NCI-H69 (cell line): ENCODE measurements at regions not wholly inside any gene's neighbourhood (a gene's known extent, or its start where the extent isn't known, plus 50 kb on each side); places are given as distances from the start of the nearest gene placed in this dataset.
"Not testable (repeated sequence)": the region's sequence is repeated elsewhere in the genome, so short reads cannot be mapped to it uniquely, and the experiment has no call there.

ENCODE experiments used
- DNase-seq: peaks from one replicate; lab custom pipeline; 2025; lab: John Stamatoyannopoulos, UW

DNA sequence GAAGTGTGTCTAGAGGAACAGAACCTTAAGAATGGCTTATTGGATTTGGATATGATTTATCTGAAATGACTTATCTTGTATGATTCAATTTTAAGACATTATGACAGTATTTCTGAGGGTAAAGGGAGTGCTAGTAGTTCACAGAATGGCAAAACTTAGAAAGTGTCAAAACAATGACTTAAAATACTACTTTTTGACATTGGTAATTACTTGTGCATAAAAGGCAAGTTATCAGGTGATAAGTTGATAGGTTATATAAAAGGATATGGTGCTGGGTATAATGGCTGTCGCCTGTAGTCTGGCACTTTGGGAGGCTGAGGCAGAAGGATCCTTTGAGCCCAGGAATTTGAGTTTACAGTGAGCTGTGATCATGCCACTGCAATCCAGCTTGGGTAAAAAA, 494.4 kb downstream of the CDH9 start:
- DNase-seq: no peak

DNA sequence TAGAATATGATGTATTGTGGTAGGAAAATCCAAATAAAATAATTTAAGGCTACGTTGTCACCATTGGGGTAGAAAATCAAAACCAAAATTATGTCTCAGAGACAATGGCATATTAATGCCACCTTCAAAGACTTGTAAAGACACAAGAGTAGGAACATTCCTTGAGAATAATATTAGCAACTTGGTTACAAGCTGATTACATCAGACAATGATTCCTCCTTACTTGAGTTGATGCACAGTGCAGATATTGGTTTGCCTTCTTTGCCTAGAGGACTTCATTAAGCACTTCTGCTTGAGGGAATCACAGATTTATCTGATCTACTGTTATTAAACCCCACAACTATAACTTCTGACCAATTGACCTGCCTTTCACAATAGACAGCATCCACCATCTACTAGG, 500.2 kb downstream of the CDH9 start:
- DNase-seq: no peak

DNA sequence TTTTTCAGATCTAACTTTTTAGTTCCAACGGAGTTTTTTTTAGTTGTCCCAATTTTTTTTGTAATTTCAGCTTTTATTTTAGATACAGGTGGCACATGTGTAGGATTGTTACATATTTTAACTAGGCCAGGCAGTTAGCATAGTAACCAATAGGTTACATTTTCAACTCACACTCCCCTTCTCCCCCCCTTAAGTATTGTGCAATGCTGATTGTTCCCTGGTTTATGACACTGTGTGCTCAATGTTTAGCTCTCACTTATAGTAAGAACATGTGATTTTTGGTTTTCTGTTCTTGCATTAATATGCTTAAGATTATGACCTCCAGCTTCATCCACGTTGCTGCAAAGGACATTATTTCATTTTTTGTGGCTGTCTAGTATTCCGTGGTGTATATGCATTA, 503.2 kb downstream of the CDH9 start:
- no peak for DNase-seq

DNA sequence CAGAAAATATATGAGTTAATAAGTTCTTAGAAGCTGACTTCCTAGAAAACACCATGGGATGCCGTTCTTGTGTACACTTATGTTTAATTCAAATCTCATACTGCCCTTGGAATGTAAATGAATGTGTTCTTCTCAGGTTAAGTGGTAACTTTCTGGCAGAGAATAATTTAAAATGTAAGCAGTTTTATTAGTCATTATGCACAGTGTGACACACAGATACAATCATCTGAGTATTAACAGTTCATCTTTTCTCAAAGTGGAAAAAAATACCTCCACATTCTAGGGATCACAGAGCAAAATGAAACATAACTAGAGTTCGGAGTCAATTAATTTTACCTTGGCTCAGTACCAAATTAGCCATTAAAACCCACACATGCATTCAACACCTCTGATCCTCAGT, 508.1 kb downstream of the CDH9 start:
- no peak for DNase-seq

DNA sequence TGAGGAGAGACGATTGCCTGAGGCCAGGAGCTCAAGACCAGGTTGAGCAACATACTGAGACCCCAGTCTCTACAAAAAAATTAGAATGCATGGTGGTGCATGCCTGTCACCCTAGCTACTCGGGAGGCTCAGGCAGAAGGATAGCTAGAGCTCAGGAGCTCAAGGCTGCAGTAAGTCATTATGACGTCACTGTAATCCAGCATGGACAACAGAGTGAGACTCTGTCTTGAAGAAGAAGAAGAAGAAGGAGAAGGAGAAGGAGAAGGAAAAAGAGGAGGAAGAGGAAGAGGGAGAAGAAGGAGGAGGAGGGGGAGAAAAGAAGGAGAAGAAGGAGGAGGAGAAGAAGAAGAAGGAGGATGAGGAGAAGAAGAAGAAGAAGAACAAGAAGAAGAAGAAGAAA, 519.1 kb downstream of the CDH9 start:
- DNase-seq: no peak

DNA sequence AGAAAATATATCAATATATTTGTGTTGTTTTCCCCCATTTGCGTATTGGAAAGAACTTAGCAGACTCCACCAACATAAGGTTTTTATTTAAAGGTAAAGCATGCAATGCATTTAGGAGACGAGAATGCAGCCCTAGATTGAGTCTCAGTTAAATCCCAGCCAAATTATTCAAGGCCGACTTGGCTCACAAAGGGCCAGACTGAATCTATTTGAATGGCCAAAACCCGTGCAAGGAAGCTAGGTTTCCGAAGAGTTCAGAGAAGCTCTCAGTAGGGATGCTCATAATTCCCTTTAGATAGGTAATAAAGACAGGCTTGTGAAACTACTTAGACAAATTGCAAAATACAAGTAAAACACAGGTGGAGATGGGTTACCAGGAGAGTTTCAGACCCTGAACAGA, 520.3 kb downstream of the CDH9 start:
- DNase-seq: no peak

DNA sequence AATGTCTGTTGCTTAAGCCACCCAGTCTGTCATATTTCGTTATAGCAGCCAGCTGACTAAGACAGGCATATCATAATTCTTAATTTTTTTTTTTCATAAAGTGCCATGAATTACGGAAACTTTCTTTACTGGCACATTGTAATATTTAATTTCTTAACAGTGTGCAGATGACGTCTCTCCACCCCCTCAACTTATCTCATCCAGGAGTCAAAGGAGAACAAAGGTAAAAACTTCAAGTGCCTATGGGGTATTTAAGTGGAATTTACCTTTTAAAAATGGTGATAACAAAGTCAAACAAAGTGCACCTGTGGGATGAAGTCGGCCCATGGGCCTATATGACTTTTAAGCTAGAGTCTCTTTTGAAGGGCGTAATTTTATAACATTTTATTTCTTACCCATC, 539.4 kb downstream of the CDH9 start:
- DNase-seq: no peak

DNA sequence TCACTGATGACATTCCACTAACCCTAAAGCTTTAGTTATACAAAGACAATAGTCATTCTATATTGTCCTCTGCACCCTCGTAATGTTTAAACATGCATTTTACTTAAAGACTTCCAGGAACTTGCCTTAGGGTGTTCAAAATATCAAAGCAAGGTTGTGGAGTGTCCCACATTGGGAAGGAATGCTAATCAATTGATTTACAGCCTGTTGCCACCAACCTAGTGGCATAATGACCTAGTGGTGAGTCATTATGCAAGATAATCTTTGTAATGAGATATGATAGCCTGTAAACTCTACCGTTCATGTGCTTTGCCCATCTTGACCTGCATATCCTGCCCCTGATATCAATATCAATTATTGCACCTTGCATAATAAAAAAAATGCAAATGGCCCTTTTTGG, 542.9 kb downstream of the CDH9 start:
- no peak for DNase-seq

DNA sequence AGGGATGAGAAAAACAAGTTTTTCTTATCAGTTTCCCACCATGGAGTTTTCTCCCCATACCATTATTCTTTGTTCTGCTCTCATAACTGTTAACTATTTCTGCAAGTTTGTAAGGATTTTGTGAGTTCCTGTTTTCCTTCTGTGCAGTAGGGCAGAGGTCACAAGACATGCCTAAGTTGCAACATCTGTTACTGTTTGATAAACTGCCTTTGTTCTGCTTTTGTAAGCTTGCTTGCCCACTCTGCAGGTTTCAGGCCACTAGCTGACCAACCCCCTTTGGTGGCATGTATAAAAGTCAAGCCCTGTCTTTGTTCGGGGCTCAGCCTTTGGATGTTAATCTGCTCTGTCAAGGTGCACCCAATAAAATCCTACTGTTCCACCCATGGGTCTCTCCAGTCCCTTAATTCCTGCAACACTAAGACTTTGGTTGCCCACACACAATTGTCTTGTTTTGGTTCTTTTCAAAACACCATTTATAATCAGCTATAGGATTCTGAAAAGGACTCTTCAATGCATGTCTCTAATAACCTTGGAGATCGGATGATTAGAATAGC, 545.4 kb downstream of the CDH9 start:
- no peak for DNase-seq

DNA sequence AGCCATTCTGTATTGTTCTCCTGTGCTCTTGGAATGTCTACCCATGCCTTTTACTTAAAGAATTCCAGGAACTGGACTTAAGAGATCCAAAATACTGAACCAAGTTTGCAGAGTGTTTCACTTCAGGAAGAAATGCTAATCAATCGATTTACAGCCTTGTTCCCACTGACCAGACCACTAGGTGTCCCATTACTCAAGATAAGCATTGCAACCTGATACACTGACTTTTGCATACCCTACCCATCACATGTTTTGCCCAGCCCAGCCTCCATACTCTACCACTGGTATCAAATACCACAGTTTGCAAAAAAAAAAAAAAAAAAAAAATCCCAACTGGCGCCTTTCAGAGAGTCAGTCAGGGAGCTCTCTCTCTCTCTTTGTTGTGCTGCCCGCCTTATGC, 550.8 kb downstream of the CDH9 start:
- DNase-seq: peak; percentile 13

DNA sequence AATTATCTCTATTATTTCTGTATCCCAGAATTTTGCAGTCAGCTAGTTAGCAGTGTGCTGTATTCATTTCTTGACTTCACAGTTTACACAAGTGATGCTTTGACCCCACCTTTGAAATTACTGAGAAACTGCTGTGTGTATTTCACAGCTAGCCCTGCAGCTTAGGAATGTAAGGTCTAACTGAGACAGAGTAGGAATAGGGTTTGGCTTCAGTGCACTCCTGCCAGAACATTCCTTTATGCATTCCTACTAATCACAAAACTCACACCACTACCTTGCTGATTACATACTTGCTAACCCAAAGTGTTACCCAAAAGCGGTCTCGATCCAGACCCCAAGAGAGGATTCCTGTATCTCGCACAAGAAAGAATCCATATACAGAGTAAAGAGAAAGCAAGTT, 551.8 kb downstream of the CDH9 start:
- no peak for DNase-seq

DNA sequence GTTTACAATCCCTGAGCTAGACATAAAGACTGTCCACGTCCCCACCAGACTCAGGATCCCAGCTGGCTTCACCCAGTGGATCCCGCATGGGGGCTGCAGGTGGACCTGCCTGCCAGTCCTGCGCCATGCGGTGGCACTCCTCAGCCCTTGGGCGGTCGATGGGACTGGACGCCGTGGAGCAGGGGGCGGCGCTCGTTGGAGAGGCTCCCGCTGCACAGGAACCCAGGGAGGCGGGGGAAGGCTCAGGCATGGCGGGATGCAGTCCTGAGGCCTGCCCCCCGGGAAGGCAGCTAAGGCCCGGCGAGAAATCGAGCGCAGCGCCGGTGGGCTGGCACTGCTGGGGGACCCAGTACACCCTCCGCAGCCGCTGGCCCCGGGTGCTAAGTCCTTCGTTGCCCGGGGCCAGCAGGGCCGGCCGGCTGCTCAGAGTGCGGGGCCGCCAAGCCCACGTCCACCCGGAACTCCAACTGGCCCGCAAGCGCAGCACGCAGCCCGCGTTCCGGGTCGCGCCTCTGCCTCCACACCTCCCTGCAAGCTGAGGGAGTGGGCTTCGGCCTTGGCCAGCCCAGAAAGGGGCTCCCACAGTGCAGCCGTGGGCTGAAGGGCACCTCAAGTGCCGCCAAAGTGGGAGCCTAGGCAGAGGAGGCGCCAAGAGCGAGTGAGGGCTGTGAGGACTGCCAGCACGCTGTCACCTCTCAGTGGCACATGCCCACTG, 553.1 kb downstream of the CDH9 start:
- DNase-seq: not testable (repeated sequence)

DNA sequence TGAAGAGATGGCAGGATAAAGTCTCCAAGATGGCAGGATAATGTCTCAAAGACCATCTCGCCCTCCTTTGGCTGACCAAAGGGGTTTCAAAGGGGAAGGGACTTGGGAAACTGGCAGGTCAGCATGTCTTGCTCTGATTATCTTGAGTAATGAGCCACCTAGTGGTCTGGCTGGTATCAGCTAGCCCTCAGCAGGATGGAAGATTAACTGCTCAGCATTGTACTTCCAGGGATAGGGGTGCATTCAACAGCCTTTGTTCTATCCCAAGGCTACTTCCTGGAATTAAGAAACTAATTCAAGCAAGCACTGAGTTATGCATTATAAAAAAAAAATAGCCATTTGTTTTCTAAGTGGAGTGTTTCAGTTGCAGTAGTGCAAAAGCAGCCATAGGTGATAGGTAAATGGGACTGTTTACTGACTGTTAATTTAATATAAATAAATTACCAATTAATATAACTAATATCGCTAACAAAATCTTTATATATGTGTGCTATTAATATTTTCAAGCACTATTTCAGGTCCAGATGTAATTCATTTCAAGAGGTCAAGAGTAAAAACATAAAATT, 555.5 kb downstream of the CDH9 start:
- DNase-seq: peak; percentile 87

DNA sequence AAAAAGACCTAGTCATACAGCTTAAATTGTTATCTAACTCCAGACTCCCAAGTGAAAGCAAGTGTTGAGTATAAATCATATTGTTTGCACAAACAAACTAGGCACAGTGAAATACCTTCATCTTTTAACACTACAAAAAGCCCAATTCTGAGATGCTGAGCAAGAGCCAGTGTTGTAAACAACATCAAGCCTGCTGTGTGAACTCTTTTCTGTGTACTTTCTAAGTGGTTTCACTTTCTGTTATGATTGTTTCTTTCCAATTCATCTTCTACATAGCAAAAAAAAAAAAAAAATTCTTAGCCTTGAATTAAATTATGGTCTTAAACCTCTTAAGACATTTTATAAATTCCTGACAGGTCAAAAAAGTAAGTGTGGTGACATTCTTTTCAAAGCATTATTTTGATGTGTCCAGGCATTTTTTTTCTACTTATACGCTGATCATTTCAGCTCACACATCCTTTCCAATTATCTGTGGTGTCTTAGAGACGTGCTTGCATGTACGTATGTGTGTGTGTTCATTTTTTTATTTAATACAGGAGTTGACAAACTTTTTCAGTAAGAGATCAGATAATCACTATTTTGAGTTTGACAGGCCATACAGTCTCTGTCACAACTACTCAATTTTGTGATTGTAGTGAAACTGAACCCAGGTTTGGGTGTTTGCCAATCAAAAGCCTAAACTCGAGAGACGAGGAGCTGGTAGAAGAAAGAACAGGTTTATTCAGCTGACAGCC, 556.1 kb downstream of the CDH9 start:
- DNase-seq: no peak

DNA sequence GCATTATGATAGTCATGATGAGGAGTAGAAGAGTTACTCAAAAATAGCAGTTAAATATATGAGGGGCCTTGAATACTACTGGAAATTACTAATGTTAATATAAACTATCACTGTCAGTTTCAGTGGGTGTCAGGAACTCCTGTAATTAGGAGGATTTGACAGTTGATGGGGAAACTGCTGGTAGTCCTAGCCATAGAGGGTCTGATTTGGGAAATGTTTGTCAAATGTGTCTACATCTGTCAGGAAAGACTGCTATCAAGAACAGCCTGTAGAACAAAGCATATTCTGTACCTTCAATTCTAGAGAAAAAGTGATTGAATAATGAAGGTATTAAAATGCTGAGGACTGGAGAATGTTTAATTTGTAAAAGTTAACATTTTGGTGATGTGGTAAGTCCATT, 567.9 kb downstream of the CDH9 start:
- DNase-seq: no peak

DNA sequence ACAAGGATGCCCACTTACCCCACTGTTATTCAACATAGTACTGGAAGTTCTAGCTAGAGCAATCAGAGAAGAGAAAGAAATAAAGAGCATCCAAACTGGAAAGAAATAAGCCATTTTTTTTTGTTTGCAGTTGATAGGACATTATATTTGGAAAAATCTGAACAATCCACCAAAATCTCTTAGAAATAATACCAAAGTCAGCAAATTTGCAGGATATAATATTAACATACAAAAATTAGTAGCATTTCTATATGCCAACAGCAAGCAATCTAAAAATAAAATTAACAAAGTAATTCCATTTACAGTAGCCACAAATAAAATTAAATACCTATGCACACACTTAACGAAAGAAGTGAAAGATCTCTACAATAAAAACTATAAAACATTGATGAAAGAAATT, 599.3 kb downstream of the CDH9 start:
- no peak for DNase-seq

DNA sequence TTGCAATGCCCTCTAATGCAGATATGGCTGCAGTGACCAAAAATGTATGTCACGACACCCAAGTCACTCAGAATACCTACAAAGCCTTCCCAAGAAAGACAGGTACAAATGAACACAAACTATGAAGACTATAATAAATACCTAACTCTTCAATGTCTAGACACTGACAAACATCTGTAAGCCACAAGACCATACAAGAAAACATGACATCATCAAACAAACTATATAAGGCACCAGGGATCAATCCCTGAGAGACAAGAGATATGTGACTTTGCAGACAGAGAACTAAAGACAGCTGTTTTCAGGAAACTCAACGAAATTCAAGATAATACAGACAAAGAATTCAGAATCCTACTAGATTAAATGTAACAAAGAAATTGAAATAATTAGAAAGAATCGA, 603.7 kb downstream of the CDH9 start:
- DNase-seq: no peak

DNA sequence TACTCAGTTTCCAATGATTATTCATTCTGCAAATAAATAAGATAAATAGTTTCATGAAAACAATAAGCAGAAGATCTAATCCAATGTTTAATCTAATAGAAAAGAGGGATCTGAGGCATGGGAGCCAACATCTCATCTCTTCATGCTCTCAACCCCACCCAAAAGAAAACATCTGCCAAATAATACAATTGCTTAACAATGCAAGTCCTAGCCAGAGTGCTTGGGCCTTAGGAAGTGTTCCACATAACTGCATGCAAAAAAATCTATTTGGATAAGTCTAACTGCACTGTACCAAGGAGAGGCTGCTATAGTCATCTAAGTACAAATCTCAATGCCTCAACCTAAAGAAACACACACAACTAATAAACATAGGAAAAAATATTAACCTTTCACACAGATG, 606.0 kb downstream of the CDH9 start:
- no peak for DNase-seq

DNA sequence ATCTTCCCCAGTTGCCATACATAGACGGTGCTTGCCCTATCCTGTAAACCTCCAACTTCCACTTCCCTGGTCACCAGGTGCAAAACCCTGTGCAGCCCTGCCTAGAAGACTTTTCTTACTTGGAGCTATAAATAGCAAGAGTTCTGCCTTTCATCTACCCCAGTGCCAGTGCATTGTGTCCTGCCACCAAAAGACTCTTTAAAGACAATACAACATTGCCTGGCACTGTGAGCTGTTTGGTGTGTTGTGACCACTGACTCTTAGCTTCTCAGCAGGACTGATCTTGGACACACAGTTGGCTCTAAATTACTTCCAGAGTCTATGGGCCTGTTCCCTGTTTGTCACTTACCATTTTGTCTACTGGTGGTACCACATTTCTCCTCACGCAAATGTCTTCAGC, 608.1 kb downstream of the CDH9 start:
- DNase-seq: peak; percentile 70

DNA sequence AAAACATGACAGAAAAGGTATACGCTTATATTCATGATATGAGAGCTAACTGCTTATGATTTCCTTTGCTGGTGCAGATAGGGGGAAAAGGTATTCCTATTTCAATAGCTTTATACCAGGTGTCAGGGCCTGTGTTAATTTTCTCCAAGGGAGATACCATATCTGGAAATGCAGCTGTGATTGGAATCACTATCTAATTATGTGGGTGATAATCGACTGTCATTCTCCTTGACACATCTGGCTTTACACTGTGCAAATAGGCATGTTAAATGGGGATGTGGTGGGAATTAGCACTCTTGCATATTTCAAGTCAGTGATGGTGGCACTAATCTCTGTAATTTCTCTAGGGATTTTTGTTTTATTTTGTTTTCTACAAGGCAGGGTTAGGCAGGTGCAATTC, 611.1 kb downstream of the CDH9 start:
- no peak for DNase-seq

DNA sequence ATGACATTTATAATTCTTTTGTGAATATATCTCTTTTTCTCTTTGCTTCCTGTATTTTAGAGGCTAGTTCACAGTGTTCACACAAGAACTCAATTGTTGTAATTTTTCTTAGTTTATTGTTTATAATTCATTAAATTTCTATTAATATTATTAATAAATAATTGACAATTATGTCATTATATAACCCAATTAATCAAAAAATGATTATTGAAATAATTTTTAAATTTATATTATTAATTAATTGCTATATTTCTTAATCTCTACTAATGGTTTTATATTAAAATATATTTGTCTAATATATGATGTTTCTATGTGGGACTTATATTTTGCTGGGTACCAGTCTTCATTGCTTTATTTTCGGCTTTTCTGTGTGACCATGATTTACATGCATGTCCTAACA, 618.4 kb downstream of the CDH9 start:
- DNase-seq: no peak

DNA sequence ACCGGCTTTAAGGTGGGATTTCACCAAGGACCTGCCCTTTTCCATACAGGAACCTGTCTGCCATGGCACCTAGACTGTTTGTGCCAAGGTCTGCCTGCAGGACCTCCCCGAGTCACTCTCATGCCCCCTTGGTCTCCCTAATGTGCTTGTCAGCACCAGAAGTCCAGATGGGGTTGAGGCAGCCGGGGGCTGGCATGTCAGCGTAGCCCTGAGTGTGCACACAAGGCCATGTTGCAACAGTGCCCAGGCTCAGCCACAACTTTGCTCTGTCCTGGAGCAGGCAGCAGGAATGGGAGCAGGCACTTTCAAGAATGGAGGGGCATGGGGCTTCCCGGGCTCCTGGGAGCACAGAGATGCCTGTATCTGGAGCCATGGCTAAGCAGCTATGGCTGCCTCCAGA, 621.5 kb downstream of the CDH9 start:
- no peak for DNase-seq
